ENCODE measurements at regions not wholly inside any gene's neighbourhood (a gene's known extent, or its start where the extent isn't known, plus 50 kb on each side); places are given as distances from the start of the nearest gene placed in this dataset.
"Not testable (repeated sequence)": the region's sequence is repeated elsewhere in the genome, so short reads cannot be mapped to it uniquely, and the experiment has no call there.

DNA sequence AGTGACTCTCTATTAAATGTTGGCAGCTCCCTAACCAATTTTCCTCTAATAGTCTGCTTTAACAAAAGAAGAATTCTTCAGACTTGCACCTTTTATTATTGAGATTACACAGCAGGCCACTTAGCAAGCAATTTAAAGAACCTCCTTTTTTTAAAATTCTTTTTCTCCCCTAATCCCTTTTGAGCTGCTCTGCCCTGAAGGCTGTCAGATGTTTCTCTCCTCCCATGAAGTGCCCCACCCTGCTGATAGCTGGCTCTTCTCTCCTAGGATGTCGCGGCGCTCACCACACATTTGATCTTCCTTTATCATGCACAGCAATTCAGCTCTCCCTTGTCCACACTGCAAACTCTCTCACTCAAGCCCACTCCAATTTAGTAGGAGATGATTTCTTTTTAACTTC lies 1471.1 kb upstream of the ACO1 start:
- Mint-ChIP-seq H3K4me1 (no peaks in the 10 kb centered on the region), H3K27ac (no peak overlapping the region), H3K27me3 (no peaks in the 10 kb centered on the region), H3K9me3 (peaks cover 1 to 5% (median 3%) of the 10 kb centered on the region in 3 donors), H3K4me3 (no peak overlapping the region), H3K36me3 (peaks cover 1% of the 10 kb centered on the region)

- H3K36me3 Mint-ChIP-seq = no peaks in the 10 kb centered on the region
- no peaks in the 10 kb centered on the region for H3K27me3 Mint-ChIP-seq
- H3K27ac Mint-ChIP-seq = no peak overlapping the region
- H3K9me3 Mint-ChIP-seq = peaks cover 1 to 5% (median 3%) of the 10 kb centered on the region in 3 donors
- H3K4me3 Mint-ChIP-seq = no peak overlapping the region
- H3K4me1 Mint-ChIP-seq = no peaks in the 10 kb centered on the region
Observed at GRCh38 chr9:30915451-30915850, 1469.0 kb upstream of the ACO1 start.

GRCh38 chr9:30925126-30925525 lies 1459.3 kb upstream of the ACO1 start:
- Mint-ChIP-seq H3K27me3 (no peaks in the 10 kb centered on the region), H3K9me3 (peaks cover 0 to 2% (median 0%) of the 10 kb centered on the region in 3 donors), H3K36me3 (no peaks in the 10 kb centered on the region), H3K27ac (no peak overlapping the region), H3K4me3 (no peak overlapping the region), H3K4me1 (no peaks in the 10 kb centered on the region)

DNA sequence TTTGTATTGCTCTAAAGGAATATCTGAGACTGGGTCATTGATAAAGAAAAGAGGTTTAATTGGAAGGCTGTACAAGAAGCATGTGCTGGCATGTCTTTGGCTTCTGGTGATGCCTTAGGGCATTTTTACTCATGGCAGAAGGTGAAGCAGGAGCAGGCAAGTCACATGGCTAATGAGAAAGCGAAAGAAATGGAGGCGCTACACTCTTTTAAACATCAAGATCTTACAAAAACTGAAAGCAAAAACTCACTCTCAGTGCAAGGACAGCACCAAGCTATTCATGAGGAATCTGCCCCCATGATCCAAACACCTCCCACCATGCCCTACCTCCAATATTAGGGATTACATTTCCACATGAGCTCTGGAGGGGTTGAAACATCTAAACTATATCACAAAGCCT lies 1458.8 kb upstream of the ACO1 start:
- Mint-ChIP-seq H3K4me1 (no peaks in the 10 kb centered on the region), H3K4me3 (no peak overlapping the region), H3K36me3 (no peaks in the 10 kb centered on the region), H3K27me3 (no peaks in the 10 kb centered on the region), H3K9me3 (peaks cover 0 to 2% (median 0%) of the 10 kb centered on the region in 3 donors), H3K27ac (no peak overlapping the region)

DNA sequence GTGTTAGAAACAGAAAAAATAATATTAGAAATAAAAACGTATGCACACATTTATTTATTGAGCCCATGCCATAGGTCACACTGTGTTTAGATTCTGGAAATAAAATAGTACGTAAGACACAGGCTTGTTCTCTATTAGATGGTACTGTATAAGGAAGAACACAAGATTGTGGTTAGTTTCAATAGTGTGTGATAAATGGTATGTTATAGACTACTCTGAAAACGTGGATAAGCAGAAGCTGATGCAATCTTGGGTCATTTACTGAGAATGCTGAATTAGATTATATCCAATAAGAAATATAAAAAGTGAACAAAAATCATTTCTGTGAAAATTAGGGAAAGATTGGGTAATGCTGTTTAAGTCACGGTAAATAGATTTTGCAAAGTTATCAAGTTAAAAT lies 1456.4 kb upstream of the ACO1 start:
- H3K36me3 Mint-ChIP-seq = no peaks in the 10 kb centered on the region
- peaks cover 0 to 2% (median 0%) of the 10 kb centered on the region in 3 donors for H3K9me3 Mint-ChIP-seq
- H3K4me3 Mint-ChIP-seq = no peak overlapping the region
- peaks cover 0 to 2% (median 0%) of the 10 kb centered on the region in 3 donors for H3K4me1 Mint-ChIP-seq
- H3K27ac Mint-ChIP-seq = no peak overlapping the region
- H3K27me3 Mint-ChIP-seq = no peaks in the 10 kb centered on the region

DNA sequence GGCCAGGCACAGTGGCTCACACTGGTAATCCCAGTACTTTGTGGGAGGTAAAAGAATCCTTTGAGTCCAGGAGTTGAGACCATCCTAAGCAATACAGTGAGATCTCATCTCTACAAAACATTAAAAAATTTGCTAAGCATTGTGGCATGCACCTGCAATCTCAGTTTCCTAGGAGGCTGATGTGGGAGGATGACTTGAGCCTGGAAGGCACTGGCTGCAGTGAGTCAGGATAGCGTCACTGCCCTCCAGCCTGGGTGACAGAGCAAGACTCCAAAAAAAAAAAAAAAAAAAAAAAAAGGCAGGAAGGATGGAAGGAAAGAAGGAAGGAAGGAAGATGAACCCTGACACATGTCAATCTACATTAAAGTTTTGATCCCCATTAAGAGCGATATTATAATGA lies 1452.2 kb upstream of the ACO1 start:
- H3K4me3 Mint-ChIP-seq = no peak overlapping the region
- no peaks in the 10 kb centered on the region for H3K36me3 Mint-ChIP-seq
- no peaks in the 10 kb centered on the region for H3K9me3 Mint-ChIP-seq
- no peak overlapping the region for H3K27ac Mint-ChIP-seq
- no peaks in the 10 kb centered on the region for H3K27me3 Mint-ChIP-seq
- peaks cover 0 to 4% (median 0%) of the 10 kb centered on the region in 3 donors for H3K4me1 Mint-ChIP-seq

- H3K27me3 Mint-ChIP-seq = no peaks in the 10 kb centered on the region
- H3K27ac Mint-ChIP-seq = no peak overlapping the region
- peaks cover 0 to 4% (median 0%) of the 10 kb centered on the region in 3 donors for H3K4me1 Mint-ChIP-seq
- no peaks in the 10 kb centered on the region for H3K9me3 Mint-ChIP-seq
- no peak overlapping the region for H3K4me3 Mint-ChIP-seq
- no peaks in the 10 kb centered on the region for H3K36me3 Mint-ChIP-seq
Observed at GRCh38 chr9:30935730-30936129, 1448.7 kb upstream of the ACO1 start.

DNA sequence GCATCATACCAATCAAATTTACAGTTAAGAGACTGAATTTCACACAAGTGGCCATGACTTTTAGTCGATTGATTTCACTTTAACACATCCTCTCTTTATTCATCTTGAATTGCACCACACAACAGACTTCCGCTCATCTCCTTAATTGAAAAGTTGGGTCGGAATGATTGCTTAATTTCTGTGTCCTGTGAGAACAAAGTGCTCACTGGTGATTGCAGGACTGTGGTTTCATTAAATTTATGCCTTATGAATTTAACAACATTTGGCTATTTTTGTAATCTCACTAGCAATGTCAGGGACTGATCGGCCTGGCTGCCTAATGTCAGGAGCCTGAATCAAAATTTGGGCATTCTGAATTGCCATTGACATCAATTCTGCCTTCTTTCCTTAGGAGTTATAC lies 1447.3 kb upstream of the ACO1 start:
- Mint-ChIP-seq H3K27me3 (no peaks in the 10 kb centered on the region), H3K4me1 (peaks cover 0 to 4% (median 0%) of the 10 kb centered on the region in 3 donors), H3K9me3 (no peaks in the 10 kb centered on the region), H3K27ac (no peak overlapping the region), H3K36me3 (no peaks in the 10 kb centered on the region), H3K4me3 (no peak overlapping the region)

GRCh38 chr9:30942852-30943251 lies 1441.6 kb upstream of the ACO1 start:
- H3K27ac Mint-ChIP-seq = peak overlapping the region in 1 of 3 donors; percentile 41
- H3K4me3 Mint-ChIP-seq, H3K36me3 Mint-ChIP-seq, H3K4me1 Mint-ChIP-seq, H3K27me3 Mint-ChIP-seq, H3K9me3 Mint-ChIP-seq: not testable (repeated sequence)

DNA sequence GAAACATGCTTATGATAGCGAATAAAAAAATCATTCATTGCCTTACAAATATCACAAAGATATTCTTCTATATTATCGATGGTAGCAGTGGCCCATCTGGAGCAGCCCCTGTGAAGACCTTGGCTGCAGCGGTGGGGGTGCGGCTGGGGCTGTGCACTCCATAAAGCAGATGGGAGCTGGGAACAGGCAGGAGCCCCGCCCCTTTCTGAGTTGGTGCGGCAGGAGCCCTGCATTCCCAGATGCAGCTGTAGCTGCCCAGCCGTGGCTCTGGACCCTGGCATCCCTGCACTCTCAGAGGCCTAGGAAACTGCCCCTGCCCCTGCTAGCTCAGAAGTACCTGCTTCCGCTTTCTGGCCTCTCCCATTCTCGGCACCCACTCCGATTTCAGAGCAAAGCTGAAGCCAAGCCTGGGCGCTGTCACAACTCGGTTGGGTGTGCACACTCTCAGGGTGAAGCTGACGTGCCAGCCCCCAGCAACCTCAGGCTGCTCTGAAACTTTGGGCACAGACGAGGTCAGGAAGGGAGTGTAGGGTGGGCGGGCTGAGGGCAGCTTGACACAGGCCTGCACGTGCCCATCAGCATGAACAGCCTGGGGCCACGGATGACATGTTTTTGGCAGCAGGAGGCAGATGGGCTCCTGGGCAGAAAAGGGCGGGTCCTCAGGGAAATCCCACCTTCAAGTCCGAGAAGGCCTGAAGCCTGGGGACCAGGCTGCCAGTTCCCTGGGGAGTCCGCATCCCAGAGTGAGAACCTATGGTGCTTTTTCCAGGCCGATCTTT lies 1440.8 kb upstream of the ACO1 start:
- H3K4me1 Mint-ChIP-seq = no peaks in the 10 kb centered on the region
- H3K27me3 Mint-ChIP-seq = no peaks in the 10 kb centered on the region
- H3K27ac Mint-ChIP-seq = no peak overlapping the region
- H3K4me3 Mint-ChIP-seq = no peak overlapping the region
- no peaks in the 10 kb centered on the region for H3K36me3 Mint-ChIP-seq
- peaks cover 0 to 8% (median 5%) of the 10 kb centered on the region in 3 donors for H3K9me3 Mint-ChIP-seq

- H3K27ac Mint-ChIP-seq = peak overlapping the region in 1 of 3 donors; percentile 34
- H3K36me3 Mint-ChIP-seq = no peaks in the 10 kb centered on the region
- H3K9me3 Mint-ChIP-seq = peaks cover 0 to 12% (median 5%) of the 10 kb centered on the region in 3 donors
- H3K27me3 Mint-ChIP-seq = no peaks in the 10 kb centered on the region
- peak overlapping the region in 1 of 4 donors; percentile 48 for H3K4me3 Mint-ChIP-seq
- H3K4me1 Mint-ChIP-seq = no peaks in the 10 kb centered on the region
Observed at GRCh38 chr9:30944225-30944569, 1440.2 kb upstream of the ACO1 start.

- Mint-ChIP-seq H3K4me1 (no peaks in the 10 kb centered on the region), H3K4me3 (no peak overlapping the region), H3K27me3 (no peaks in the 10 kb centered on the region), H3K9me3 (peaks cover 0 to 12% (median 5%) of the 10 kb centered on the region in 3 donors), H3K27ac (peak overlapping the region in 1 of 3 donors; percentile 34), H3K36me3 (no peaks in the 10 kb centered on the region)
Observed at GRCh38 chr9:30944741-30945280, 1439.6 kb upstream of the ACO1 start.

DNA sequence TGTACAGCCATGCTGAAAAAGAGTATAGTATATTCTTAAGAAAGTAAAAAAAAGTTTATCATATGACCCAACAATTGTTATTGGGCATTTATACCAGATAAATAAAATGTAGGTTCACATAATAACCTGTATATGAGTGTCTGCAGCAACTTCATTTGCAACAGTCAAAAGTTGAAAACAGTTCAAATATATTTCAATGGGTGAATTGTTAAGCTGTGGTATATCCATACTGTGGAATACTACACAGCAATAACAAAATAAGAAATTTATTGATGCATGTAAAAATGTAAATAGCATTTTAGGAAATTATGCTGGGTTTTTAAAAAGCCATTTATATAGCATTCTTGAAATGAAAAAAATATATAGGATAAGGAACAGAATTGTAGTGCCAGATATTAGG lies 1420.1 kb upstream of the ACO1 start:
- no peaks in the 10 kb centered on the region for H3K27me3 Mint-ChIP-seq
- no peak overlapping the region for H3K4me3 Mint-ChIP-seq
- H3K9me3 Mint-ChIP-seq = peaks cover 0 to 3% (median 0%) of the 10 kb centered on the region in 3 donors
- no peaks in the 10 kb centered on the region for H3K36me3 Mint-ChIP-seq
- H3K4me1 Mint-ChIP-seq = no peaks in the 10 kb centered on the region
- no peak overlapping the region for H3K27ac Mint-ChIP-seq

DNA sequence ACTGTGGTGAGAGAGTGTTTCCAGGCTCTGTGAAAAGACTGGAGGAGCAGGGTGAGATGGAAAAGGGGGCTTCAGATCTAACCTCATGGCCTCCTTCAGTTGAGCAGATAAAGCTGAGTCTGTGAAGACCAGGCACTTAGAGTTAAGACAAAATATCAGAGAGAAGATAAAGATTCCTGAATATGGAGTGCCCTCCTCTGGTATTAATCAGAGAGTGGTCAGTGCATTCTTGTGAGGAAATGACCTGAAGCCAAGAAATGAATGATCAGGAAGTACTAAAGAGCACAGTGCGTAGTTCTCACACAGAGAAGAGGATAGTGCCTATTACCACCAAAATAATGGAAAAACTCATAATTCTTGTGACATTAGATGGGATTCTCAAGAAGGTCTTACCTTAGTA lies 1417.0 kb upstream of the ACO1 start:
- Mint-ChIP-seq H3K27me3 (no peaks in the 10 kb centered on the region), H3K36me3 (no peaks in the 10 kb centered on the region), H3K4me3 (no peak overlapping the region), H3K4me1 (no peaks in the 10 kb centered on the region), H3K27ac (no peak overlapping the region), H3K9me3 (no peaks in the 10 kb centered on the region)

GRCh38 chr9:30970186-30970585 lies 1414.3 kb upstream of the ACO1 start:
- no peak overlapping the region for H3K4me3 Mint-ChIP-seq
- H3K27me3 Mint-ChIP-seq = no peaks in the 10 kb centered on the region
- no peaks in the 10 kb centered on the region for H3K36me3 Mint-ChIP-seq
- H3K4me1 Mint-ChIP-seq = no peaks in the 10 kb centered on the region
- H3K9me3 Mint-ChIP-seq = no peaks in the 10 kb centered on the region
- no peak overlapping the region for H3K27ac Mint-ChIP-seq

- Mint-ChIP-seq H3K36me3 (no peaks in the 10 kb centered on the region), H3K4me3 (no peak overlapping the region), H3K27me3 (no peaks in the 10 kb centered on the region), H3K9me3 (no peaks in the 10 kb centered on the region), H3K27ac (no peak overlapping the region), H3K4me1 (no peaks in the 10 kb centered on the region)
Observed at GRCh38 chr9:30970812-30971211, 1413.6 kb upstream of the ACO1 start.

Measured in IgD-negative memory B cell (primary cell).